SKM-1 (cell line): ENCODE measurements at regions not wholly inside any gene's neighbourhood (a gene's known extent, or its start where the extent isn't known, plus 50 kb on each side); places are given as distances from the start of the nearest gene placed in this dataset.
"Not testable (repeated sequence)": the region's sequence is repeated elsewhere in the genome, so short reads cannot be mapped to it uniquely, and the experiment has no call there.

Experiments used
- DNase-seq: peaks from one replicate; lab custom pipeline; 2025; ENCODE audit not compliant: unreplicated experiment; lab: John Stamatoyannopoulos, UW

DNA sequence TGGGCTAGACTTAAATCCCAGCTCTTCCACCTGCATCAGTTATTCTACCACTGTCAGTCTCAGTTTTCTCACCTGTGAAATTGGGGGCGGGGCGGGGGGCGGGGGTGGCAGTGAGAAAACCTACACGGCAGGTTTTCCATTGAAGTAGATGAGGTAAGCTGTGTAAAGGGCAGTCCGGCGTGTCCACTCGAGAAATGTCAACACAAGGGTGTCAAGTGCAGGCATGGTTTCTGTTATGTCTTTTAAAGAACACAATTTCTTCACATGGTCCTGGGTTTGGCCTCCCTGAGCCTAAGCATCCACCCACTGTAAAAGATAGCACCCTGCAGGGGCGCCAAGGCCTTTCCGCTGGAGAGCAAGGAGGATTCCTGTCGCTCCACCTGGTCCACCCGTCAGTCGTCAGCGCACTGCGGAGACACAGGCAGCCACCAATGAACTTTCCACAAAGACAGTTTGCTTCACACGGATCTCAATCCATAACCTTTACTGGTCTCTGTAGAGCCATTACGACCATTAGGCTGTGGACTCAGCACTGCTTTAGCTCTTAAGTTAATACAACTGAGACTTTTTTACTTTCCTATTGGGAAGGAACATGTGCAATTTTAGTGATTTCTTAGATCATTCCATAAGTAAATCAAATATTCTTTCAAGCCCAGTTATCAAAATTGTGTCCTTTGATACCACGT, 99.5 kb upstream of the FOXB1 start:
- DNase-seq = no peak

DNA sequence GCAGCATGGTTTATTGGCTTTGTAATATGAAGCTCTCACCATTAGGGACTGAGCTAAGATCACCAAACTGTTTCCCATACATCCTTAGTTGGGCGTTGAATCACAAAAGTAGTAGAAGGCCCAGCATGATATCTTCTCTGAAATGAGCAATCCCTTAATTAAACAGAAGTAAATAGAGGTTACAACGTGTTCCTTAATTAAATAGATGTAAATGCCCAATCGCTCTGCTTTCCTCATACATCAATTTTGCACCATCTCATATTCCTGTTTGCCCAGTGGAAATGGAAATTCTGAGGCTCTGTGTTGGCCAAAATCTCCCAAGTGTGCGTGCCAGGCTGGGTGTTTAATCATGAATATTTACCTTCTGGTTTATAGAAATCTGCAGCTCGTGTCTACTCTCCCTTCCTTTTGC, 107.4 kb upstream of the FOXB1 start:
- no peak for DNase-seq

DNA sequence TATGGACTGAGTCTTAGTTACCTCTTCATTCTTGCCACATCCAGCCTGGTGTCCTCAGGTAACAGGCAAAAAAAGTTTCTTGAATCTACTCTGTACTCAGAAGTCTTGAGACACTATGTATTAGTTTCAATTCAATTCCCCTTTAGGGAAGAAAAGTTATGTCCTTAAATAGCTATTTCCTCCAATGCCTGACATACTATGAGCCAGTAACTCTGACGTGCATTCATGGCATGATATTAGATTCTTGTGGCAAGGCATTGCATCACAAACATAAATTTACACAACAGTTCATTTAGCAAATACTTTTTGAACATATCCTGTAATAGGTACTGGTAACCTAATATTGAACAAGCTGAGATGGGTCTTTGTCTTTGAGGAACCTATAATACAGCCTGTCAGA, 109.3 kb upstream of the FOXB1 start:
- DNase-seq = no peak

DNA sequence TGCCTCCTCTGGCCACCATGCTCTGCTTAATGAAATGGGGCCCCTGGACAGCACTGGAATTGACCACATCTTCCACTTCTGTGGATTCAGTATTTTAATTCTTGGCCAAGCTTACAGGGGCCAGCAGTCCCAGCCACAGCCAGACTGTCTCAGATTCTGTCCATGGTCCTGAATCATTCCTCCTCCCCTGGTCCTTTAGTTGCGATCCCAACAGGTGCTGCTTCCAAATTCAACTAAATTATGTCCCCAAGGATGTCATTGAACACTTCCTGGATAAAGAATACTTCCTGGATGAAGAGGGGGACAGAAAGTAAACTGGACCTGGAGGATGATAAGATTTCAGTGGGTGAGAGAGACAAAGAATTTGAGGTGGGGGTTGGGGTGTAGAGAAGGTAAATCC, 111.1 kb upstream of the FOXB1 start:
- no peak for DNase-seq

DNA sequence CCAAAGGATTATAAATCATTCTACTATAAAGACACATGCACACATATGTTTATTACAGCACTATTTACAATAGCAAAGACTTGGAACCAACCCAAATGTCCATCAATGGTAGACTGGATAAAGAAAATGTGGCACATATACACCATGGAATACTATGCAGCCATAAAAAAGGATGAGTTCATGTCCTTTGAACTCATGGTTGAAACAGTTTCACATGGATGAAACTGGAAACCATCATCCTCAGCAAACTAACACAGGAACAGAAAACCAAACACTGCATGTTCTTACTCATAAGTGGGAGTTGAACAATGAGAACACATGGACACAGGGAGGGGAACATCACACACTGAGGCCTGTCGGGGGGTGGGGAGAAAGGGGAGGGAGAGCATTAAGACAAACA, 116.2 kb upstream of the FOXB1 start:
- DNase-seq = not testable (repeated sequence)

DNA sequence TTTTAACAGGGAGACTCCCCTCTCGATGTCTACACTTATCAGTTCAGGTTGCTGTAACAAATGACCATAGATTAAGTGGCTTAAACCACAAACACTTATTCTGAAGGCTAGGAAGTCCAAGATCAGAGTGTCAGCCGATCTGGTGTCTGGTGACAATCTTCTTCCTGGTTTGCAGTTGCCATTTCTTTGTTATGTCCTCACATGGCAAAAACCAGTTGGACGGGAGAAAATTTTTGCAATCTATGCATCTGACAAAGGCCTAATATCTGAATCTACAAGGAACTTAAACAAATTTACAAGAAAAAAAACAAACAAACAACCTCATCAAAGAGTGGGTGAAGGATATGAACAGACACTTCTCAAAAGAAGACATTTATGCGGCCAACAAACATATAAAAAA, 116.9 kb upstream of the FOXB1 start:
- DNase-seq = no peak

DNA sequence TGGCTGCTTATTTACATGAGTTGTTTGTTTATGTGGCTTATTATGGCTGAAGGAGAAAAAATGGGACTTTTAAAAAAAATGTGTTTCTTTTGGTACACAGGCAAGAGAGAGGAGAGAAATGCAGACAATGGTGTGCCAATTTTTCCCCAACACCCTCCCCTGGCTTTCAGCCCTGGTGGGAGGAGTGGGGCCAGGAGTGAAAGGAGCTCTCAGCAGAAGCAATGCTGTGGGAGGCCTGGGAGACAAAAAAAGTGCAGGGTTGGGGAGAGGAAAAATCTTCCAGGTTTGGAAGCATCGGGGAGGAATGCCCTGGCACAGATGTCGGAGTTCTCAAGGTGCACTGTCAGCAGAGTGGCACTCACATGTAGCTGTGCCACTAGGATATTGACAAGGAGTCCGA, 117.7 kb upstream of the FOXB1 start:
- DNase-seq = no peak

DNA sequence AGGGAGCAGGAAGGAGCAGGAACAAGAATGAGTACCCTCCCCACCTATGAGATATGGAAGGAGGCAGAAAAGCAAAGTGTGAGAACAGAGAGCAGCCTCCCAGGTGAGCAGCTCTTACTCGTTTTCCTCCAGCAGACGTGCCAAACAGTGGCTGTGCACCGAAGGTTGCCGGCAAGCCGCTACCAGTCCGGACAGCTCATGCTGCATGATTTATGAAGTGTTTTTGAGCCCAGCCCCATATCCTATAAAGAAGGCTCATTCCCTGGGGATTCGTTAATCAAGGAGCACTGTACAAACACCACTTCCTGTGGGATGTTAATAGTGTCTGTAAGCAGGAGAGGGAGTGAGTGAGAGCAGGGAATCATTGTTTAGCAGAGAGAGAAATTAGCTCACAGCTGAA, 118.3 kb upstream of the FOXB1 start:
- no peak for DNase-seq

DNA sequence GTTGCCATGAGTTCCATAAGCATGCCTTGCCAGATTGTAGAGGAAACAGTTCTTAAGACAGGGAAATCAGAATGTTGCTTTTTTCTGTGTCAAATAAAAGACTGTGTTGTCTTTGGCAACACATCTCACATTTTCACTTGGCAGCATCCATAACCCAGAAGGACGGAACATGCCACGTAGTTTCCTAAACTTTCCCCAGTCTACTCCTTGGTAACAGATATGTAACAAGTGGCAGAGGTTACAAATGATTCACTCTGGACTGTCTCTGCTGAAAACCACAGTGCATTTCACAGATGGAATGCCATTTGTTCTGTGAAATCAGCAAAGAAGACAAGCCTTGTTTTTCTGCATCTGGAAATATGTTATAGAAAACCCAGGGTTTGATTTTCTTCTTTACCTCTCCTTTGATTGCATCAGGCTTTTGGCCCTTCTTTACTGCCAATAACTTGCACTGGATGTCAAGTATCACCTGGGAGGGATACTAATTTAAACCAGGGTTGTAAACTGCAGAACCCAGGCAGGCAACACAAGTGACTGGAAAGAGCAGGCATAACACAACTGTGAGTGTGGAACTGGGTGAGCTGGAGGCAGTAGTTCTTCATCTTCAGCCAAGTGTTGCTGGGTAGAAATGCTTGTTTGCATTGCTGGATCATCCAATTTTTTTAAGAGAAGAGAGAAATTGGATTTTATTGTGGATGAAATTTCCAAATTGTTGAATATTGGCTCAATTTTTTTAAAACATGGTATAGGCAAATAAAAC, 124.4 kb upstream of the FOXB1 start:
- no peak for DNase-seq

DNA sequence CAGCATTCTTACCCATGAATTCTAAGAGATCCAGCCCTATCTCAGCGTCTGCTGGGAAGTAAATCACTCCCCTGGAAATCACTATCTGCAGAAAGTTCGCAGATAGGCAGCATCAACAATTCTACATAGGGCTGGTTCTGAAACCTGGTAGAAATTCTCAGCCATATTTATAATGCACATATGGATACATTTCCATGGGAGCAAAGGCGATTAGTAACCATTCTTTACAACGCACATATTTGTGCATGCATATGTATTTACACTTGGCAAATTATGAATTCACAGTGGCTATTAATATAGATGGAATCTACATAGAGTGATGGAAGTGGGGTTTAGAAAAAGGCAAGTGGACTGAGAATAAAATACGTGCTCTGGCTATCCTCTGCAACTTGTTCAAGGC, 128.0 kb upstream of the FOXB1 start:
- DNase-seq = no peak

DNA sequence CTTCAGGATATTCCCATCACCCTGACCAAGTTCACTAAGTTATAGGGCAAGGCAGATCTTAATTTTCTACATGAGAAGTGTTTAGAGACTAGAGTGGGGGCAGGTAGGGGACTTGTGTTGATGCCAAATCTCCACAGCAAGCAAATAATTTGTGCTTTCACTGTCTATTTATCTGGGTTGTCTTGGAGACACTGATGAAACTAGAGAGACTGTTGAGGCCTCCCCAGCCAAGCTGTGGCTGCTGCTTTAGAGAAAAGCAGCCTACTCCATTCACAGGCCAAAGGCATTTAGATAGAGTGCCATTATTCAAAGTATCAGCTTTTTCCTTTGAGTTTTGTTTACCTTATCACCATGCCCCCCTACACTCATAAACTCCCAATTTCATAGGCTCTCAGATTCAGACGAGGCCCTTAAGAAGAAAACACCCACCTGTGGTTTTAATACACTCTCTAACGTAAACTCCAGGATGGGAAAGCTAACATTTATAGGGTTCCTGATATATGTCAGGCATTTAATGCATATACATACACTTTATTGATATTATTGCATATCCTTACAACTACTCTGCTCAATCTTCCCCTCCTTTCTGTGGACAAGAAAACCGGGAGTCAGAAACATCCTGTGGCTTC, 130.4 kb upstream of the FOXB1 start:
- DNase-seq = no peak

DNA sequence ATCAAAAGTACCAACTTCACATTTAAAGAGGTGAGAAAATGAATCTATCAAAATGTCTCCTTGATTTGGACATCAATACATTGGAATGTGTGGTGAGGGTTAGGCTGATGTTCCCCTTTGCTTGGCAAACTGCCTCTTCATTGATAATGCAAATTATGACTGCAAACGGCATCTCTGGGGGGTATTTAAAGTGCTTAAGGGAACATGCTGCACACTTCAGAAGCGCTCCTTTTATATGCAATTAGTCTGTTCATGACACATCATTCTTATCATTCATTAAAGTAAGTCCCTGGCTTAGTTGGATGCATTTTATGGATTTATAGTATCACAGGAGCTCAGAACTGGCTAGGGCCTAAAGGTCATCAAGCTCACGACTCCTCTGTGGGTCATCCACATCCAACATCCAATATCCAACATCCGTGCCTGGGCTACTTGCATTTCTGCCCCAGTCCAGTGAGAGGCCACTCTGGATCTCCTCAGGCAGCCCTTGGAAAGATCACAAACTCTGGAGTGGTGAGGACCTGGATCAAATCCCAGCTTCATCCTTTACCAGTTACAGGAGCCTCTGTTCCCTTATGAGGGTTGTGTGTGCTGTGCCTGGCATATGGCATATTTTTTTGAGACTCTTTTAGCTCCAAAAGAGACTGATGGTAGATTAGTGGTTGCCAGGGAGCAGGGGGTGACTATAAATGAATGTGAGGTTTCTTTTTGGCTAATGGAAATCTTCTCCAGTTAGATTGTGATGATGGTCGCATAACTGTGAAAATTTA, 136.8 kb upstream of the FOXB1 start:
- DNase-seq = no peak

DNA sequence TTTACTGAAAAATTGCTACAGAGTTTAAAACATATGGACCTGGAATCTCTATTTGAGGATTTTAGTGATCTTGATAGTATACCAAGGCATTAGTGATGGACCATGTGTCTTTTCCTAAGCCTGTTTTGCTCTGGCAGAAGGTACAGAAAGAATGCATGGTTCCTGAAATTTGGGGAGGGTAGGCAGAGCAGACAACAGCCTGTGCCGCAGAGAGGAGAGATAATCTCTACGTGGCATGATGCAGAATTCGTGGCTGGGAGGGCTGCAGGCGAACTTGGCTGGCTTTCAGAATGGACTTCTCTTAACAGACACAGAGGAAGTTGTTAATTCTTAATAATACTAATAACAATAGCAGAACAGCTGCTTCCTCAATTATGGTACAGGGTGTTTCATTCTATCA, 137.5 kb upstream of the FOXB1 start:
- DNase-seq = no peak

DNA sequence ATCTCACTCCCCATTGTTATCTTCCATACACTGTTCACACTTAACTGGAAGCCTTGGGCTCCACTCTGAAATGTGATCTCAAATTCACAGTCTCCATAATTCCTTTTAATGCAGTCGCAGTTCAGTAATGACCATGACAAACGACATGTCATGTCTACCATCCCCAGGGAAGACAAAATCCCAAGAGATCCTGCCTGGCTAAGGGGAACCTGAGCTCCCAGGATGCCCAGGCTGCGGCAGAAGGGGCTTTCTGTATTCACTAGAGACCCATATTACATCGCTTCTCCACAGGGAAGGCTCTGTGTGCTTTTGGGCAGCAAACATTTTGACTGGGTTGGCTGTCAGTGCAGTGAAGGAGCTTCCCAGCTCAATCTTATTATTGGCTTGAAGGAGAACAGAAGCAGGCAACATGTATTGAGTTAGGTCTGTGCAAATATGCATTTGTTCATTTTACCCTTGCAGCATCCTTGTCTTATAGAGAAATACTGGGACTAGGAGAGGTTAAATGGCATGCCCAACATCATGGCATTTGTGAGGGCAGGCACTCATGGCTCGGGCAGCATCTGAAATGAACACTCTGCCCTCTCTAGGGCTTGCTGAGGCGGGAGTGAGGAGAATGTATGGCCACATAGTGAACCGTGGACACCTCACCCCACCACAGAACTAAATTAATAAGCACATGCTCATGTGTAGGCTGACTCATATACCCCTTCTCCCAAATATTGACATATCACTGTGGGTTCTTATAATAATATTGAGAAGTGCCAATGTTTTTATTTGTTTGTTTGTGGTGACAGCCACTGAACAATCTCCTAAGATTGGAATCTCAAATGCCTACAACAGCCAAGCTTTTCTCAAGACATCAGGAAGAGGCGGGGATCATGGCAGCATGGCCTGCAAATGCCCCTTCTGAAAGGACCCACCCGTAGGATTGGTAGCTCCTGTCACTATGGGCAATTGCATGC, 141.6 kb upstream of the FOXB1 start:
- no peak for DNase-seq

DNA sequence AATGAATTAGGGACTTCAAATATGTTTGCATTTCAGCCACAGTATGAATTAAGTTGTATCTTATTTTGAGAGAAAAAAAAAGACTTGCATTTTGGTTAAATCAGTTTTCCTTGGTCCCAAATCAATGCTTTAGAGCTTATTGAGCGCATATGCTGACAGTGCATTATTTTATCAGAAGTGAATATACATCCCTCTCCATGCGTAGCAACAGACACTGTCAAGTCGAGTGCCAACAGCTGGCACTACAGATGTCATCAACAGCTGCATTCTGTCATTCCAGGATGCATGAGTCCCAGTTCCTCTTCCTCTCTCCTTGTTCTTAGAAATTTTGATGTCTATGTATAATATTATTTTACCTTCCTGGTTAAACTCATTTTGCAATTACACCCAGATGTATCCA, 156.1 kb upstream of the FOXB1 start:
- no peak for DNase-seq

DNA sequence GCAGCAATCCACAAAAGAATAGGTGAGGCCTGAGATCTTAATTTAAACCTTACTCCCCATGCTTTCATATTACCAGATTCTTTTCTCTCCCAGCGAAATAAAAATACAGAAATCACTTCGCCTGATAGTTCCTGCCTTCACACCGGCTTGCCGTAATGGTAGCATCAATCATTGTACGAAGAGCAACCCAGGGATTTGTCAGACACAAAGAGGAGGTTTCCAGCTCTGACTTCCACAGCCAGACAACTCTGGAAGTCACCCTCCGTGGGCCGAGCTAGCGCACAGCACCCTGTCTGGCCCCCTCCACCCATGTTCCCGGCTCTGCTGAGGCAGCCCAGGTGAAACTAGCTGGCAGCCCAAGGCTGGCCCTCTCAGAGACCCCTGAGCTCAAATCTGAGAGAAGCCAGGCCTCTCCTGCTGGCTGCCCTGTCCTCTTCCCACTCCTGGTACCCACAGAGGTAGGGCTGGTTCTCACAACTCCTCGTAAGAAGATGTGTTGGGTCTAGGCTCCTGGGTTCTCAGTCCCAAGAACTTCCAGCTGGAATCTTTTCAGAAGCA, 156.9 kb upstream of the BNIP2 start:
- no peak for DNase-seq

DNA sequence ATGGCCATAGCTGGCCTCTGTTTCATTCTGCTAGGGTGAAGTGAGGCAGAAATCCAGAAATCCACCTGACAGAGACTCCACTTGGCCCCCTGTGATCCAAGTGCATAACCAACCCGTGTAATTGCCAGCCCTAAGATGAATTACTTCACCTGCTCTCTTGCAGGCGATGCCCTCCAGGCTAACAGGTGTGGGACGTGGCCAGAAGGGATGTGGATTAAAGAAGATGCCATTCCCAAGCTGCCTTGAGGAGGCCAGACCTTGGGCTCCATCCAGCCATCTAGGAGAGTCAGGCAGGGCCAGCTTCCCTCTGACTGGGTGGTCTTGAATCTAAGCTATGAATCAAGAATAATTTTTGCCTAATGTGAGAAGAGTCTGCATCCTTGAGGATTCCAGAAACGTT, 154.5 kb upstream of the BNIP2 start:
- DNase-seq = no peak

DNA sequence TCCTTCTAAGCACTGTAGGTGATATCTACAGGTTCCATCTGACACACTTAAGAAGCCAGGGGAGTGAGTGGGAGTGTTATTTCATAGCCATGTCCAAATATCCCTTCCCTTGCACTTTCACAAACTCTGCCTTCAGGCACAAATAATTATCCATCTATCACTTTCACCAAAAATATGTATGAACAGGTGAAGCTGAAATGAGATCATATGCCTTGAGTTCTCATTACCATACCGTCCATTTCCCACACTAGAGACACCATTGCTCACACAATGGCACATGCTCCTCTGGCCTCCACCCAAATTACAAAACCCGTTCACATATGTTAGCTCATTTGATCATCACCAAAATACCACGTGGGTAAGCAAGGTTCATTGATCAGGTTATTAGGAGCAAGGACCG, 151.9 kb upstream of the BNIP2 start:
- DNase-seq = no peak

DNA sequence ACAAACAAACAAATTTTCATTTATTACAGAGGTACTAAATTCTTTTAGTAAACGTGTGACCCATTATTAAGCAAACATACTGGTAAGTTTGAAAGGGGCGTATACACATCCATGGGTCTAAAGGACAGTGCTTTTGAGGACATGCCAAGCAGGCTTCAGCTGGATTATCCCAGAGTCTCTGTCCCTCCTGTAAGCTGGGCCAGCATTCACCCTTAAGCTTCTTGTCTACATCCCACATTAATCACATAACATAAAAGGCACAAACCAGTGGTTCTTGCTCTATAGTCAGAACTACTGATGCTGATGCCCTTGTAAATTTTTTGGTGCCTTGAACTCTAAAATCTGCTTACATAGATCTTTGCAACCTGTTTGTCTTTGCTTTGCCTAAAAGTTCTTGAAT, 150.8 kb upstream of the BNIP2 start:
- no peak for DNase-seq

DNA sequence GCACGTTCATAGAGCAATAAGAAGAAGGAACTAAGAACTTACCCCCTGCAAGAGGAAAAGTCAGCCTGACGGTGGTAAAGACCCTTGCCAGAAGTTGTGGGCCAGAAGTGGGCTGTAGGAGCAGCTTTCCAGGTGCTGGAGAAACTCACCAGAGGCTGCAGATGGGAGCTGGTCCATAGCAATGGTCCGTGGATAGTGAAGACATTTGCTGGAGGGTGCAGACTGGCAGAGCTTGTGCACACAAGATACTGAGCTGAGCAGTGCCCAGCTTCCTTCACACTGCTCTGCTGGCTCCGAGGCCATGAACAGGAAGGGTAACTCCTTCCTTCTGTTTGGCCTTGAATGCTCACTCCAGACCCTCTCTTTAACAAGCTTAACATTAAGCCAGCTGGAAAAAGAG, 149.8 kb upstream of the BNIP2 start:
- DNase-seq = no peak
